ENCODE measurements at regions not wholly inside any gene's neighbourhood (a gene's known extent, or its start where the extent isn't known, plus 50 kb on each side); places are given as distances from the start of the nearest gene placed in this dataset.

- TF ChIP-seq, protein P1, sequence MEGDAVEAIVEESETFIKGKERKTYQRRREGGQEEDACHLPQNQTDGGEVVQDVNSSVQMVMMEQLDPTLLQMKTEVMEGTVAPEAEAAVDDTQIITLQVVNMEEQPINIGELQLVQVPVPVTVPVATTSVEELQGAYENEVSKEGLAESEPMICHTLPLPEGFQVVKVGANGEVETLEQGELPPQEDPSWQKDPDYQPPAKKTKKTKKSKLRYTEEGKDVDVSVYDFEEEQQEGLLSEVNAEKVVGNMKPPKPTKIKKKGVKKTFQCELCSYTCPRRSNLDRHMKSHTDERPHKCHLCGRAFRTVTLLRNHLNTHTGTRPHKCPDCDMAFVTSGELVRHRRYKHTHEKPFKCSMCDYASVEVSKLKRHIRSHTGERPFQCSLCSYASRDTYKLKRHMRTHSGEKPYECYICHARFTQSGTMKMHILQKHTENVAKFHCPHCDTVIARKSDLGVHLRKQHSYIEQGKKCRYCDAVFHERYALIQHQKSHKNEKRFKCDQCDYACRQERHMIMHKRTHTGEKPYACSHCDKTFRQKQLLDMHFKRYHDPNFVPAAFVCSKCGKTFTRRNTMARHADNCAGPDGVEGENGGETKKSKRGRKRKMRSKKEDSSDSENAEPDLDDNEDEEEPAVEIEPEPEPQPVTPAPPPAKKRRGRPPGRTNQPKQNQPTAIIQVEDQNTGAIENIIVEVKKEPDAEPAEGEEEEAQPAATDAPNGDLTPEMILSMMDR (conservative IDR thresholded peaks at IDR 0.05), result no peak
- H3K4me1 Mint-ChIP-seq, result peaks cover 26% of the 10 kb centered on the region
- H3K4me3 Mint-ChIP-seq, result no peak overlapping the region
- H3K27me3 Mint-ChIP-seq (ENCODE audit: low read depth), result no peaks in the 10 kb centered on the region
- no peak overlapping the region for H3K27ac Mint-ChIP-seq (ENCODE audit: unreplicated experiment)
- no peaks in the 10 kb centered on the region for H3K9me3 Mint-ChIP-seq
- no peaks in the 10 kb centered on the region for H3K36me3 Mint-ChIP-seq (ENCODE audit: low read depth)
- DNase-seq (ENCODE audit: low read depth, low spot score), result no peak
Observed at GRCh38 chr3:156772588-156773206, 53.5 kb upstream of the LEKR1 start.

GRCh38 chr3:156776031-156776430 is 50.1 kb upstream of the LEKR1 start:
- no peaks in the 10 kb centered on the region for H3K27me3 Mint-ChIP-seq (ENCODE audit: low read depth)
- H3K4me3 Mint-ChIP-seq, result no peak overlapping the region
- no peak for DNase-seq (ENCODE audit: low read depth, low spot score)
- H3K27ac Mint-ChIP-seq (ENCODE audit: unreplicated experiment), result no peak overlapping the region
- no peaks in the 10 kb centered on the region for H3K36me3 Mint-ChIP-seq (ENCODE audit: low read depth)
- H3K9me3 Mint-ChIP-seq, result no peaks in the 10 kb centered on the region
- TF ChIP-seq, protein P1 (conservative IDR thresholded peaks at IDR 0.05), result no peak
- H3K4me1 Mint-ChIP-seq, result peaks cover 26% of the 10 kb centered on the region

Measured in neural crest cell (in vitro differentiated cells).